ENCODE measurements at regions not wholly inside any gene's neighbourhood (a gene's known extent, or its start where the extent isn't known, plus 50 kb on each side); places are given as distances from the start of the nearest gene placed in this dataset.

GRCh38 chr15:91789136-91789535 lies 64.4 kb upstream of the SLCO3A1 start:
- TF ChIP-seq CTCF (IDR thresholded peaks at IDR 0.05 in 4 of 5, conservative IDR thresholded peaks at IDR 0.05 in 1 of 5) (no peak), POLR2A (IDR thresholded peaks at IDR 0.05) (no peak)

All from gastrocnemius medialis (tissue), 4 donors.